NT2/D1 (cell line): ENCODE measurements at regions not wholly inside any gene's neighbourhood (a gene's known extent, or its start where the extent isn't known, plus 50 kb on each side); places are given as distances from the start of the nearest gene placed in this dataset.

Experiments used
- DNase-seq: peaks from one replicate; pipeline ENCODE4 v3.0.0-alpha.2; 2011; ENCODE audit warnings: low read depth, low spot score
- H3K27me3 ChIP-seq: 2 replicates; pipeline ENCODE4 v1.6.0; 2011; ENCODE audit warnings: mild to moderate bottlenecking; ENCODE audit not compliant: insufficient read length, insufficient read depth
- H3K36me3 ChIP-seq: 2 replicates; pipeline ENCODE4 v1.6.1; 2011; ENCODE audit warnings: mild to moderate bottlenecking, low read length, mixed read lengths; ENCODE audit not compliant: insufficient read depth, insufficient read length
- H3K4me1 ChIP-seq: 2 replicates; pipeline ENCODE4 v1.5.1; 2011; ENCODE audit not compliant: insufficient read depth, insufficient read length
- H3K4me3 ChIP-seq: 2 replicates; pipeline ENCODE4 v1.5.1; 2011; ENCODE audit warnings: low read depth; ENCODE audit not compliant: insufficient read length
- H3K9ac ChIP-seq: 2 replicates; pipeline ENCODE4 v1.6.0; 2011; ENCODE audit warnings: low read depth; ENCODE audit not compliant: insufficient read length
- H3K9me3 ChIP-seq: 2 replicates; pipeline ENCODE4 v1.5.1; 2011; ENCODE audit warnings: mild to moderate bottlenecking, low read length; ENCODE audit not compliant: insufficient read depth
- SUZ12 ChIP-seq: IDR thresholded peaks from 2 replicates; pipeline ENCODE4 v1.6.1; 2011; ENCODE audit not compliant: insufficient read length, insufficient read depth; ENCODE audit errors: extremely low read depth
- YY1 ChIP-seq: IDR thresholded peaks from 2 replicates; pipeline ENCODE4 v1.6.1; 2011; ENCODE audit not compliant: insufficient read length, insufficient read depth
- ZNF274 ChIP-seq: IDR thresholded peaks from 2 replicates; pipeline ENCODE4 v1.6.1; 2011; ENCODE audit warnings: mild to moderate bottlenecking, low read depth, low read length

DNA sequence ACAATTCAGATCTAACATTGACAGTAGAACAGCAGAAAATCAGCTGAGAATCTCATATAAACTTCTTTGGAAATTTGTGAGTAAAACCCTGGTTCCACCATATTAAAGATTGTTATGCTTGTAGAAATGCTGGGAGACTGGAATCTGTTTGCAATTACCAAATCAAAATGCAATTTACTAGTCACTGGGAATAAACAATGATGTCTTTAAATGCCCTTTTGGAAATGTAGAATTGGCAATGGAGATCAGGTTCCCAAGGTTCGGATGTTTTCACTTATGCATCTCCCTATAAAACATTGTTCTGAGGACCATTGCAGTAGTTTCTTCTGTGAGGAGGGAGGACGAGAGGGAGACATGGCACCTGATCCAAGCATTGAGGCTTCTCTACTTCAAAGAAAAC lies 384.4 kb downstream of the TMEM167A start:
- no peak overlapping the region for H3K4me3 ChIP-seq
- no peaks in the 10 kb centered on the region for H3K36me3 ChIP-seq
- no peak overlapping the region for H3K9ac ChIP-seq
- H3K4me1 ChIP-seq: no peaks in the 10 kb centered on the region
- H3K9me3 ChIP-seq: no peaks in the 10 kb centered on the region
- no peaks in the 10 kb centered on the region for H3K27me3 ChIP-seq
- TF ChIP-seq SUZ12 (no peak), ZNF274 (no peak)
- no peak for DNase-seq

DNA sequence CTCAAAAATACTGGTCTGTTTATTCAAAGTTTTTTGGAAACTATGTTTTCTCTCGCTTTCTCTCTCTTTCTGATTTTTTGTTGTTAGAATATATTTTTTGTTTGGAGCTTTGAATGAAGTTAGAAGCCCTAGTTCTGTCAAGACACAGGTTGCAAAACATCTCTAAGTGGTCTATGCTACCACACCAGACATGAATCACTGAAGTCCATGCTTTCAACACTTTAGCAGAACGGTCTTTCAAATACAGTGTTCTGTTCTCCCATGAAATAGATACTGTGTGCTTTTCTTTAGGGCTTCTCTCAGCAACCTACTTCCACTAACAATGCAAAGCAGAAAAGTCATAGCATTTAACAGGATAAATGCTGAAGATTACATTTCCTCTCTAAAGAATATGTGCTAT lies 392.5 kb downstream of the TMEM167A start:
- Histone ChIP-seq H3K9ac (no peak overlapping the region), H3K4me1 (no peaks in the 10 kb centered on the region), H3K27me3 (no peaks in the 10 kb centered on the region), H3K36me3 (no peaks in the 10 kb centered on the region), H3K9me3 (no peaks in the 10 kb centered on the region), H3K4me3 (no peak overlapping the region)
- TF ChIP-seq ZNF274 (no peak), SUZ12 (no peak), YY1 (no peak)
- DNase-seq: no peak

DNA sequence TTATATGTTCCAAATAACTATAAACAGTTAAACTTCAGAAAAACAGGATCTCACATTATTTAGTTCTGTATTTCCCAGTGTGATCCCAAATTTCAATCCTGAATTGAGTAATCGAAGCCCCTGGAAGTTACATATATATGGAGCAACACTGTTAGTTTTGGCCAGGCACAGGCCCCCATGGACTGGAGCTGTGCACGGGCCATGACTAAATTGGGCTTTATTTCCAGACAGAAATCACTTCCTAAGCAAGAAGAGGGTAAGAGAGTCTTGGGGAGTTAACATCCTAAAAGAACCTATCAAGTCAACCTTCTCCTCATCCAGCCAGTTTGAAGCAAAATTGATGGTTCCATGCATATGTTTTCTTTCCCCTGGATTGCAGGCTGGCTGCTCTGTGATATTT lies 393.0 kb downstream of the TMEM167A start:
- no peak for DNase-seq
- no peak for TF ChIP-seq ZNF274
- H3K36me3 ChIP-seq: no peaks in the 10 kb centered on the region
- H3K4me1 ChIP-seq: no peaks in the 10 kb centered on the region
- no peak overlapping the region for H3K4me3 ChIP-seq
- H3K9ac ChIP-seq: no peak overlapping the region
- H3K27me3 ChIP-seq: no peaks in the 10 kb centered on the region
- no peaks in the 10 kb centered on the region for H3K9me3 ChIP-seq

DNA sequence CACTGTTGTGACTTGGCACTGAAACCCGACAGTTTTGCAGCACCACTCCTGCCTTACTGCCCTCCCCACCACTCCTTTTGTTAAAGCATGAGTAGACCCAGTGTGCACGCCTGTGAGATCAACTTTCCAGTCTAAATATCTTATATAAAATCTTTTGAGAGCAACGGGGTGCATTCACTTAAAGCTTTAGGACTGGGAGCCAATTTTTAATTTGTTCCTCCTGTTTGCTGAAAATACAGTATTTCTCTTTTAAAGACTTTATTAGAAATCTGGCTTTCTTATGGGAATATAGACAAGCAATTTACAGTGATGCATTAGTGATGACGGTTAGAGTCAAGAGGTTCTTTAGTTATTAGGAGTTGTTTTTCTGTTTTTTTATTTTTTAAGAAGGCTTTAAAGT lies 397.5 kb downstream of the TMEM167A start:
- no peaks in the 10 kb centered on the region for H3K9me3 ChIP-seq
- no peak overlapping the region for H3K4me3 ChIP-seq

DNA sequence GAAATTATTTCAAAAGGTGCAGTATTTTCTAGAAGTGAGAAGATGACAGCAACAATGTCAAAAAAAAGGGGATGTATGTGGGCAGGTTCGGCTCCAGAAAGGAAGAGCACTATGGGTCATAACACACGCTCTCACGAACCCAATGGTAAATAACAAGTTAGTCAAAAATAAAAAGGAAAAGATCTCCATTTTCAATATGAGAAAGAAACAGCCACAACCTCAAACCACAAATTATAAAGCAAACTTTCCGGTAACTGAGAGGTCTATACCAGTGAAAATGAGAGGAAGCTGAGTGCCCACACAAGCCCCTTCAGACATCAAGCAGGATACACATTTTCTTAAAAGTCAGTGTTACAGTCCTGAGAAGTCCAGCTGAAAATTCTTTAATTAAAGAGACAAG lies 398.5 kb upstream of the RPS23 start:
- H3K9me3 ChIP-seq: no peaks in the 10 kb centered on the region
- no peaks in the 10 kb centered on the region for H3K36me3 ChIP-seq
- no peaks in the 10 kb centered on the region for H3K27me3 ChIP-seq
- no peaks in the 10 kb centered on the region for H3K4me1 ChIP-seq
- TF ChIP-seq ZNF274: no peak
- no peak for TF ChIP-seq YY1
- no peak for TF ChIP-seq SUZ12
- no peak for DNase-seq
- no peak overlapping the region for H3K9ac ChIP-seq
- H3K4me3 ChIP-seq: no peak overlapping the region

More for the DNA sequence above, 397.5 kb downstream of the TMEM167A start:
- DNase-seq: no peak
- H3K27me3 ChIP-seq: no peaks in the 10 kb centered on the region
- H3K4me1 ChIP-seq: no peaks in the 10 kb centered on the region
- no peaks in the 10 kb centered on the region for H3K36me3 ChIP-seq
- no peak overlapping the region for H3K9ac ChIP-seq
- TF ChIP-seq ZNF274 (no peak), YY1 (no peak), SUZ12 (no peak)

DNA sequence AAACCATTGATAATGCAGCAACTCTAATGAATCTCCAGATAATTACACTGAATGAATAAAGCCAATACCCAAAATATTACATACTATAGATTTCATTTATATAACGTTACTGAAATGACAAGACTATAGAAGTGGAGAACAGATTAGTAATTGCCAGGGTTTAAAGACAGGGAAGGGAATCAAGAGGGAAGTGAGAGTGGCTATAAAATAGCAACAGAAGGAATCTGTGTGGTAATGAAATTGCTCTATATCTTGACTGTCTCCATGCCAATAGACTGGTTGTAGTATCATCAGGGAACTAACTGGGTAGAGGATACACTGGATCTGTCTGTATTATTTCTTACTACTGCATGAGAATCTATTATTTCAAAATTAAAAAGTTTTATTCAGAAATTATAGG lies 396.5 kb upstream of the RPS23 start:
- Histone ChIP-seq H3K4me1 (no peaks in the 10 kb centered on the region), H3K4me3 (no peak overlapping the region), H3K27me3 (no peaks in the 10 kb centered on the region), H3K36me3 (no peaks in the 10 kb centered on the region), H3K9me3 (no peaks in the 10 kb centered on the region), H3K9ac (no peak overlapping the region)
- TF ChIP-seq ZNF274 (no peak), SUZ12 (no peak), YY1 (no peak)
- no peak for DNase-seq

DNA sequence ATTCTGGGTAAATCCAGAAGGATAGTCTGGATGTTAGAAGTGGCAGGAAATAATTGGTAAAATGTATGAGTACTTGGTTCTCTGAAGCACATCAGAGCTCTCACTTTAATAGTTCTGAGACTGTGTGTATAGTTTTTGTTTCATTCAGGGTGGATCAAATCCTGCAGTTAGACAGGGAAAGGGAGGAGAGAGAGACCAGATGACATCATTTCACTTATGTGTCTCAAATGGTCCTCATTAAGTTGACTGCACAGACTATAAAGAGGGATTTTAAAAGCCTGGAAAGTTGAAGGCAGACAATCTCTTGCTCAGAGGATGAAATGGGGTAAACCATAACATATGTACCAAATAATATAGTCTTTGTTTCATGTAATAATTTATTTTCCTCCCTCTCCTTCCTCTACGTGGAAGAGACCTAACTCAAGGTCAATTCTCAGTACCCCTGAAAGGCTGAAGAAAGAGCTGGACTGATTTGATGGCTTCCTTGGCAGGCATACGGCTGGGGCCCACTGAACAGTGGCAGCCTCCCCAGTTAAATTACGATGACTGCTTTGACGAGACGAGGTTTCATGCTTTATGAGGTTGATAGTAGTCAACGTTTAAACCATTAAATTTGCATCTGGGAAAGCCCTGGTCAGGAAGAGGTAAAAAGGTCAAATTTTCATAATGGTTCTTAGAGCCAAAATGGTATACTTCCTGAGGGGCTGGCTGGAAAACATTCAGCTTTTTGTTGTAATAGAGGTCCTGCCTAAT lies 395.1 kb upstream of the RPS23 start:
- Histone ChIP-seq H3K9me3 (no peaks in the 10 kb centered on the region), H3K9ac (no peak overlapping the region), H3K4me3 (no peak overlapping the region), H3K36me3 (no peaks in the 10 kb centered on the region), H3K27me3 (no peaks in the 10 kb centered on the region), H3K4me1 (no peaks in the 10 kb centered on the region)
- no peak for DNase-seq
- no peak for TF ChIP-seq YY1
- TF ChIP-seq ZNF274: no peak
- no peak for TF ChIP-seq SUZ12

DNA sequence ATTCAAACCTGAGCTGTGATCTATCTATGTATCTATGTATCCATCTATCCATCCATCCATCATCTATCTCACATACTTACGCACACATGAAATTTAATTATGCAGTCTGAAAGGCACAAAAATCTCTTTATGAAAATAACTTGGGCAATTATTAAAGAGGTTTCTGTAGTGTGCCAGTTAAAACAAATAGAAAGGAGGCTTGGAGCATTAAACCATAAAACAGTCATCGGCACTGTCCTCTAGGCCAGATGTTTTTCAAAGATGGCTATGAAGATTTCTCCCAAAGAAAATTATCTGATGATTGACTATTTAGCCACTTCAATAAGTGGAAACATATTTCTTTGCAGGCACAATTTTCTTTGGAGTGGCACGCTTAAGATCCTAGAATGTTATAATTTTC lies 392.5 kb upstream of the RPS23 start:
- DNase-seq: no peak
- TF ChIP-seq YY1 (no peak), SUZ12 (no peak), ZNF274 (no peak)

More for the DNA sequence above, 392.5 kb upstream of the RPS23 start:
- no peaks in the 10 kb centered on the region for H3K27me3 ChIP-seq
- H3K9me3 ChIP-seq: no peaks in the 10 kb centered on the region
- no peak overlapping the region for H3K4me3 ChIP-seq
- H3K9ac ChIP-seq: no peak overlapping the region
- no peaks in the 10 kb centered on the region for H3K4me1 ChIP-seq
- H3K36me3 ChIP-seq: no peaks in the 10 kb centered on the region
